Heart right ventricle (tissue), 16 donors: ENCODE measurements at regions not wholly inside any gene's neighbourhood (a gene's known extent, or its start where the extent isn't known, plus 50 kb on each side); places are given as distances from the start of the nearest gene placed in this dataset.

Source experiments
- ATAC-seq, 8 donors: fragments of 200-7000 bp; cut with Tn5 transposase; one replicate each; pipeline ENCODE4 v1.9.1; 2020; ENCODE audit warnings: mild to moderate bottlenecking in 8 of 8, moderate library complexity in 8 of 8, moderate number of reproducible peaks in 1 of 8
- DNase-seq, 2 donors: peaks; one replicate each; pipeline ENCODE4 v3.0.0-alpha.2; 2020
- H3K27ac ChIP-seq, 10 donors: fragments of 200-600 bp; sonication (generic) in 2 of 10; one replicate each; pipeline versions ENCODE4 v1.5.0 to v1.8.0; 2020 to 2022; ENCODE audit warnings: mild to moderate bottlenecking in 3 of 10
- H3K27me3 ChIP-seq, 7 donors: fragments of 200-600 bp; one replicate each; pipeline ENCODE4 v1.8.0; 2021 to 2022; ENCODE audit warnings: mild to moderate bottlenecking in 2 of 7
- H3K36me3 ChIP-seq, 9 donors: fragments of 200-600 bp; sonication (generic) in 1 of 9; one replicate each; pipeline versions ENCODE4 v1.5.0 to v1.8.0; 2020 to 2022; ENCODE audit warnings: mild to moderate bottlenecking in 2 of 9
- H3K4me1 ChIP-seq, 9 donors: fragments of 200-600 bp; sonication (generic) in 1 of 9; one replicate each; pipeline versions ENCODE4 v1.5.0 to v1.8.0; 2020 to 2022; ENCODE audit warnings: mild to moderate bottlenecking in 4 of 9
- H3K4me3 ChIP-seq, 10 donors: fragments of 200-600 bp; sonication (generic) in 2 of 10; one replicate each; pipeline versions ENCODE4 v1.5.0 to v1.8.0; 2020 to 2022; ENCODE audit warnings: mild to moderate bottlenecking in 7 of 10, moderate library complexity in 2 of 10
- H3K9me3 ChIP-seq, 11 donors: fragments of 200-600 bp in 10 of 11; sonication (generic) in 2 of 11; one replicate each; pipeline versions ENCODE4 v1.5.0 to v1.8.0; 2013 to 2022; ENCODE audit warnings: mild to moderate bottlenecking in 2 of 11, control low read depth in 1 of 11, moderate library complexity in 1 of 11
- WGBS, 2 donors: extraction: QIAGEN DNeasy Blood & Tissue Kit; methylation state at CpG; one replicate each; pipeline ENCODE4 v1.1.7; 2013; ENCODE audit warnings: inconsistent platforms in 1 of 2; 5-methylcytosine and 5-hydroxymethylcytosine counted together
- intact Hi-C, 10 donors: fragments of 100-400 bp; cut with DNase I; formaldehyde crosslinking; loops; one replicate each; pipeline versions ENCODE4 v1.11.1 to v1.14.2; 2022
- TF ChIP-seq, protein P1 (sequence below), 9 donors: fragments of 200-600 bp; sonication (generic) in 2 of 9; IDR thresholded peaks; one replicate each; pipeline versions ENCODE4 v1.5.0 to v1.8.0; 2021 to 2022; ENCODE audit warnings: antibody characterized with exemption in 9 of 9, mild to moderate bottlenecking in 5 of 9, moderate library complexity in 1 of 9
- donor health status: Arrhythmogenic right ventricular cardiomyopathy.
- donor health status: ischemic (EF 13 %, LVEDD 7.1; RV severe dilation, severe dysfunction).
- donor health status: healthy with polysubstance abuse.
- donor health status: DM: no; HTN: yes; CAD: no.
- donor health status: DM: no; HTN: no; CAD: no.
- donor health status: ischemic (EF 25% LVEDD 6.9; RV normal size, moderate dysfunction).
- donor health status: ischemic (EF 25% LVEDD 5.7; RV mildly dilated, moderate dysfunction).
- donor health status: healthy.
- donor health status: DM: yes; HTN: yes; CAD: no.
- donor health status: Ischemic cardiomyopathy.
- donor health status: ischemic (EF 35%, LVEDD 5.7; RV mildly dilated, moderate dysfunction).
- donor health status: nonischemic (EF 11% LVEDD 7.7; RV severe dilation, severe dysfunction).
- donor health status: DM: yes; HTN: yes; CAD: no.
- donor health status: PGD.
- donor health status: ischemic (EF 29% LVEDD 5.4; RV normal size, mild dysfunction).
- donor health status: nonischemic (EF 23%, LVEDD 6.1; RV moderate dilation, normal function).

DNA sequence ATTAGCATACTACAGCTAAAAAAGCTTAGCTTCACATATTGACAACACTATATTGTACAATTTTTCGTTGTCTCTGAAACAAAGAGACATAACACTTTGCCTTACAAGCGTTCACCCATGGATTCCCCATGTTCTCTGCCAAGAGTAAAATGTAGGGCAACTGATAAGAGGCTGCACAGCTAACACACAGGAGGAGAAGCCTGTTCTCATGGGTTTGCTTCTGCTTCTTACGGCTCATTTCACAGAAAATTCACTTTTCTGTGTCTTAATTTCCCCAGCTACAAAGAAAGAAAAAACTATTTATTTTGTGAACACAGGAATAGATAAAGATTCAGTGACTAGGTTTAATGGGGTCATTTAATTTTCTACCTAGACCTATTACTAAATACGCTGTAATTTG lies 182.8 kb upstream of the DLGAP1 start:
- Histone ChIP-seq H3K27ac (no peak overlapping the region), H3K9me3 (peaks cover 0 to 27% (median 0%) of the 10 kb centered on the region in 11 donors), H3K4me3 (no peak overlapping the region), H3K36me3 (no peaks in the 10 kb centered on the region), H3K27me3 (no peaks in the 10 kb centered on the region), H3K4me1 (no peaks in the 10 kb centered on the region)
- 49 to 58% methylated on average over 4 of the region's 4 CpGs for WGBS, 2 donors
- intact Hi-C loops = no loop called here
- DNase-seq (no peak), ATAC-seq (no peak)
- TF ChIP-seq, protein P1, sequence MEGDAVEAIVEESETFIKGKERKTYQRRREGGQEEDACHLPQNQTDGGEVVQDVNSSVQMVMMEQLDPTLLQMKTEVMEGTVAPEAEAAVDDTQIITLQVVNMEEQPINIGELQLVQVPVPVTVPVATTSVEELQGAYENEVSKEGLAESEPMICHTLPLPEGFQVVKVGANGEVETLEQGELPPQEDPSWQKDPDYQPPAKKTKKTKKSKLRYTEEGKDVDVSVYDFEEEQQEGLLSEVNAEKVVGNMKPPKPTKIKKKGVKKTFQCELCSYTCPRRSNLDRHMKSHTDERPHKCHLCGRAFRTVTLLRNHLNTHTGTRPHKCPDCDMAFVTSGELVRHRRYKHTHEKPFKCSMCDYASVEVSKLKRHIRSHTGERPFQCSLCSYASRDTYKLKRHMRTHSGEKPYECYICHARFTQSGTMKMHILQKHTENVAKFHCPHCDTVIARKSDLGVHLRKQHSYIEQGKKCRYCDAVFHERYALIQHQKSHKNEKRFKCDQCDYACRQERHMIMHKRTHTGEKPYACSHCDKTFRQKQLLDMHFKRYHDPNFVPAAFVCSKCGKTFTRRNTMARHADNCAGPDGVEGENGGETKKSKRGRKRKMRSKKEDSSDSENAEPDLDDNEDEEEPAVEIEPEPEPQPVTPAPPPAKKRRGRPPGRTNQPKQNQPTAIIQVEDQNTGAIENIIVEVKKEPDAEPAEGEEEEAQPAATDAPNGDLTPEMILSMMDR (IDR thresholded peaks at IDR 0.05) = no peak

DNA sequence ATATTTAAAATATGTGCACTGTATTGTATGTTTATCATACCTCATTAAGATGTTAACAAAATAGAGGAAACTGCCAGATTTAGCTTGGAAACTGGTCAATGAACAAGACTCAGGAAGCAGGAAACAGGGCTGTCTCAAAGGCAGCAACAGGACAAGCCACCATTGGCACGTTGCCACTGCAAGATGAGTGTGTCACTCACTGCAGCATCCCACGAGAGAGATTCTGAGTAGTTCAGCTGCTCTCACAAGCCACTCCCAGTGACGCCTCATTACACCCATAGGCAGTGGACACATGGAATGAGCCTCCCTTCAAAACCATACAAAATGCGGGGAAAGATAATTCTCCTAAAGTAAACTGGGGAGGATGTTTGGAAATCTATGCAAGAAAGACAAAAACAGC lies 181.9 kb upstream of the DLGAP1 start:
- no peak for ATAC-seq
- WGBS, 2 donors = 33 to 37% methylated on average over 4 of the region's 4 CpGs
- TF ChIP-seq, protein P1 (IDR thresholded peaks at IDR 0.05) = no peak

DNA sequence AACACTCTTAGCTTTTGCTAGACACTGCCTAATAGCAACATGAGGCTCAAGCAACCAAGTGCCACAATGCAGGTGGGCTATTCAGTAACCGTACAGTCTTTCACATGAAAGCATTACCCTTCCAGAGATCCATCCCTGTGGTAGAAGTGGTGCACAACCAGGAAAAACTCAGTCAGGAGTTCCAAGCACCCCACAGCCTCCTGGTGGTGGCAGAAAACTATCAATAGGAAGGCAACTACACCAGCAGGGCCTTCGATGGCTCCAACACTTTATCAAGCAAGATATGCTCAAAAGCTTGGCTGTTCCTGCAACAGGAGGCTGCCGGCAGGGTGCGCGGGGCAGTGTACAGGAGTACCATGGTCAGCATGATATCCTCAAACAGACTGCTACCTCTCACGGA lies 176.1 kb upstream of the DLGAP1 start:
- H3K4me3 ChIP-seq = no peak overlapping the region
- H3K27me3 ChIP-seq = no peaks in the 10 kb centered on the region
- peaks cover 0 to 24% (median 0%) of the 10 kb centered on the region in 11 donors for H3K9me3 ChIP-seq
- H3K36me3 ChIP-seq = no peaks in the 10 kb centered on the region
- no peak for DNase-seq
- no peak for ATAC-seq
- no peaks in the 10 kb centered on the region for H3K4me1 ChIP-seq
- TF ChIP-seq, protein P1 (IDR thresholded peaks at IDR 0.05) = no peak
- intact Hi-C loops = no loop called here
- H3K27ac ChIP-seq = no peak overlapping the region
- 67 to 77% methylated on average over 6 of the region's 6 CpGs for WGBS, 2 donors

More for the DNA sequence above, 181.9 kb upstream of the DLGAP1 start:
- no peak overlapping the region for H3K27ac ChIP-seq
- H3K27me3 ChIP-seq = no peaks in the 10 kb centered on the region
- H3K36me3 ChIP-seq = no peaks in the 10 kb centered on the region
- intact Hi-C loops = no loop called here
- H3K4me3 ChIP-seq = no peak overlapping the region
- H3K4me1 ChIP-seq = no peaks in the 10 kb centered on the region
- H3K9me3 ChIP-seq = peaks cover 0 to 29% (median 0%) of the 10 kb centered on the region in 11 donors
- DNase-seq = peak in 1 of 2 donors; percentile 7

DNA sequence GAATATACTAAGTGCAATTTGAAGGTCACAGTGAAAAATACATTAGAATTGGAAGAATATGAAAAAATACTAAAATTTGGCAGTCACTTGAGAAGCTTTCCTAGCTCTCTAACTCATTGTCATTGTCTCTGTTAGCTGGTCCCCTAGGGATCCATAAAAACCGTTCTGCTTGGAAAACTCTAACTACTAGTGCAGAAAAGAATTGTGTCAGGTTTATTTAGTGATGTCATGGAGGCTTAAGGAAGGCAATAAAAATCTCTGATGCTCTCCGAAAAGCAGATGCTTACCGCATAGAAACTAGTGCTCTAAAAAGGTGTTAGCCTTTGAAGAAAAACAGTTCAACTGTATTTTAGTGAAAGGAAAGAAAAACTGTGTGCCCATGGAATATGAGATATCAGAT lies 150.1 kb upstream of the DLGAP1 start:
- no peak overlapping the region for H3K27ac ChIP-seq
- WGBS, 2 donors = 49 to 62% methylated on average over 3 of the region's 3 CpGs

More for the DNA sequence above, 150.1 kb upstream of the DLGAP1 start:
- ATAC-seq = no peak
- TF ChIP-seq, protein P1 (IDR thresholded peaks at IDR 0.05) = no peak
- Histone ChIP-seq H3K27me3 (no peaks in the 10 kb centered on the region), H3K36me3 (no peaks in the 10 kb centered on the region), H3K4me3 (no peak overlapping the region), H3K9me3 (no peaks in the 10 kb centered on the region), H3K4me1 (no peaks in the 10 kb centered on the region)
- no peak for DNase-seq
- intact Hi-C loops = loop anchor here in 1 of 10 donors (5.0 kb wide), 1 partner anchor 662 kb away; no protein-coding TSS in a partner anchor
